Endothelial cell of umbilical vein (primary cell): ENCODE measurements at regions not wholly inside any gene's neighbourhood (a gene's known extent, or its start where the extent isn't known, plus 50 kb on each side); places are given as distances from the start of the nearest gene placed in this dataset.

Experiments
- CTCF ChIP-seq, 2 donors: IDR thresholded peaks; 1 replicate in 1 of 2; 2 replicates in 1 of 2; pipeline ENCODE4 v1.5.1; 2011; ENCODE audit warnings: low read length in 2 of 2, mild to moderate bottlenecking in 2 of 2, moderate library complexity in 2 of 2, control low read depth in 1 of 2, inconsistent platforms in 1 of 2, low read depth in 1 of 2; ENCODE audit not compliant: insufficient read depth in 1 of 2; ENCODE audit errors: extremely low read depth in 1 of 2
- EZH2 ChIP-seq: IDR thresholded peaks from 2 replicates; pipeline ENCODE4 v1.6.1; 2012; ENCODE audit warnings: borderline replicate concordance, low read depth, mild to moderate bottlenecking, moderate library complexity, low read length, inconsistent platforms; ENCODE audit not compliant: severe bottlenecking
- FOS ChIP-seq: IDR thresholded peaks from 2 replicates; pipeline ENCODE4 v1.6.1; 2011; ENCODE audit warnings: mild to moderate bottlenecking, low read length, moderate library complexity, borderline replicate concordance; ENCODE audit not compliant: insufficient read depth
- GATA2 ChIP-seq: IDR thresholded peaks from 2 replicates; pipeline ENCODE4 v1.7.0; 2011; ENCODE audit warnings: low read depth, mild to moderate bottlenecking, moderate library complexity, mixed read lengths, low read length; ENCODE audit not compliant: insufficient read length, insufficient read depth
- JUN ChIP-seq: IDR thresholded peaks from 2 replicates; pipeline ENCODE4 v1.6.1; 2011; ENCODE audit warnings: borderline replicate concordance, low read depth; ENCODE audit not compliant: insufficient read length, insufficient read depth
- POLR2A ChIP-seq: IDR thresholded peaks from 2 replicates; pipeline ENCODE4 v1.6.1; 2012; ENCODE audit warnings: low read depth, mild to moderate bottlenecking, control low read depth, low read length
- POLR2AphosphoS5 ChIP-seq: IDR thresholded peaks from 2 replicates; pipeline ENCODE4 v1.6.1; 2012; ENCODE audit warnings: low read depth, mild to moderate bottlenecking, control low read depth, low read length, moderate library complexity; ENCODE audit not compliant: insufficient read depth

DNA sequence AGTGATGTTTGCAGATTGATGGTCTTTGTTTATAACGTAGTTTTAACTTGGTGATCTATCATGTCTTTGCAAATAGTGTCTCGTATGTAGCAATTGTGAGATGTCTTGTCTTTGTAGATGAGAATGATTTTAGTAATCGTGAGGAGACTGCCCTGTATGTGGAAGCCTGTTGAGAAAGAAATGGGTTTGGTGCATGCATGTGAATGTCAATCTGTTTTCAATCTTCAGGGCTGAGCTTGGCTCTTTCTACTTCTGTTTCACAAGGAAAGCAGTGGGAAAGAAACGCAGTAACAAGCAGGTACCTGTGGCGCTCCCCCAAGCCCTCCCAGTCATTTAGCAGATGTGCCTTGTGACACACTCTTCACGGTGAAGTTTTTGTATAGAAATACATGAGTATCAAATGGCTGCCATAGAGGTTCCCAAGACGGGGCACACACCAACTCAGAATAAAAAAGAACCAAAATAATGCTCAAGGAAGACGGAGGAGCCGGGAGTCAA is 342.8 kb upstream of the DDHD1 start:
- TF ChIP-seq CTCF (IDR thresholded peaks at IDR 0.05; ENCODE audit: extremely low read depth in 1 of 2, insufficient read depth in 1 of 2, low read depth in 1 of 2, low read length in 2 of 2) = no peak
- no peak for TF ChIP-seq EZH2
- TF ChIP-seq POLR2A = no peak
- no peak for TF ChIP-seq FOS
- TF ChIP-seq POLR2AphosphoS5 = no peak
- TF ChIP-seq JUN = no peak
- no peak for TF ChIP-seq GATA2
